IMR-90 (cell line): ENCODE measurements at regions not wholly inside any gene's neighbourhood (a gene's known extent, or its start where the extent isn't known, plus 50 kb on each side); places are given as distances from the start of the nearest gene placed in this dataset.

Experiments
- ATAC-seq: fragments of 200-7000 bp; cut with Tn5 transposase; 2 replicates; pipeline ENCODE4 v1.9.1; 2020; ENCODE audit warnings: low read depth, mild to moderate bottlenecking, moderate library complexity
- BruUV-seq: library from RNA; stranded (reverse); fragments of 400-500 nt; replicated peaks from 2 replicates; lab custom pipeline; 2021; lab: Mats Ljungman, UMichigan
- CTCF ChIA-PET: fragments of 300-600 bp; formaldehyde crosslinking; extraction: SDS; loops from one replicate; lab custom pipeline; 2021; ENCODE audit warnings: antibody characterized with exemption; lab: Yijun Ruan, JAX
- POLR2A ChIA-PET: fragments of 300-600 bp; sonication (Branson Sonifier 250); formaldehyde crosslinking; loops from one replicate; lab custom pipeline; 2022; ENCODE audit warnings: antibody characterized with exemption; ENCODE audit not compliant: unreplicated experiment; lab: Charles Lee
- DNase-seq: peaks from one replicate; pipeline ENCODE4 v3.0.0; 2013
- H2AFZ ChIP-seq: replicated peaks from 2 replicates; pipeline ENCODE3; 2013; ENCODE audit warnings: low read length, mild to moderate bottlenecking; ENCODE audit not compliant: poor library complexity
- H2AK5ac ChIP-seq: 2 replicates; pipeline ENCODE4 v1.6.1; 2013; ENCODE audit warnings: low read depth, low read length, inconsistent platforms
- H2AK9ac ChIP-seq: replicated peaks from 2 replicates; pipeline ENCODE3; 2013; ENCODE audit warnings: mild to moderate bottlenecking, low read depth, low read length, moderate library complexity; ENCODE audit not compliant: poor library complexity
- H2BK120ac ChIP-seq: 2 replicates; pipeline ENCODE4 v1.6.1; 2013; ENCODE audit warnings: low read depth, low read length, inconsistent platforms
- H2BK15ac ChIP-seq: 3 replicates; pipeline ENCODE4 v1.6.1; 2013; ENCODE audit warnings: low read depth, low read length, inconsistent platforms
- H2BK20ac ChIP-seq: 2 replicates; pipeline ENCODE4 v1.6.1; 2013; ENCODE audit warnings: low read depth, mild to moderate bottlenecking, inconsistent platforms, low read length, moderate library complexity
- H2BK5ac ChIP-seq: 2 replicates; pipeline ENCODE4 v1.6.1; 2013; ENCODE audit warnings: mild to moderate bottlenecking, low read depth, low read length, inconsistent platforms; ENCODE audit not compliant: poor library complexity, severe bottlenecking
- H3K14ac ChIP-seq: replicated peaks from 2 replicates; pipeline ENCODE4 v1.6.1; 2013; ENCODE audit warnings: low read depth, low read length, inconsistent platforms
- H3K18ac ChIP-seq: 2 replicates; pipeline ENCODE4 v1.6.1; 2013; ENCODE audit warnings: low read depth, low read length, control low read depth
- H3K23ac ChIP-seq: 2 replicates; pipeline ENCODE4 v1.6.1; 2013; ENCODE audit warnings: low read depth, low read length, inconsistent platforms
- H3K27ac ChIP-seq: 2 replicates; pipeline ENCODE4 v1.5.1; 2013; ENCODE audit warnings: mild to moderate bottlenecking, control low read depth, low read length; ENCODE audit not compliant: insufficient read depth
- H3K27me3 ChIP-seq: 2 replicates; pipeline ENCODE4 v1.6.1; 2013; ENCODE audit warnings: low read length; ENCODE audit not compliant: control insufficient read depth, insufficient read depth
- H3K36me3 ChIP-seq: 2 replicates; pipeline ENCODE4 v1.6.1; 2013; ENCODE audit warnings: low read length, mixed read lengths; ENCODE audit not compliant: control insufficient read depth, insufficient read depth
- H3K4ac ChIP-seq: 2 replicates; pipeline ENCODE4 v1.6.1; 2013; ENCODE audit warnings: low read depth, low read length, inconsistent platforms
- H3K4me1 ChIP-seq: 2 replicates; pipeline ENCODE4 v1.6.1; 2013; ENCODE audit warnings: low read length, mixed read lengths; ENCODE audit not compliant: control insufficient read depth, insufficient read depth
- H3K4me2 ChIP-seq: 2 replicates; pipeline ENCODE4 v1.6.1; 2013; ENCODE audit warnings: low read depth, mild to moderate bottlenecking, control low read depth, low read length, moderate library complexity
- H3K4me3 ChIP-seq: 2 replicates; pipeline ENCODE4 v1.5.1; 2013; ENCODE audit warnings: low read depth, mild to moderate bottlenecking, control low read depth, low read length, moderate library complexity; ENCODE audit not compliant: insufficient read depth
- H3K56ac ChIP-seq: 2 replicates; pipeline ENCODE4 v1.6.1; 2013; ENCODE audit warnings: low read length, inconsistent platforms; ENCODE audit not compliant: insufficient read depth; ENCODE audit errors: extremely low read depth
- H3K79me1 ChIP-seq, 2 experiments: 2 replicates each; pipeline ENCODE4 v1.6.1; 2013; ENCODE audit warnings: low read length in 2 of 2, inconsistent platforms in 1 of 2, low read depth in 1 of 2
- H3K9ac ChIP-seq: 2 replicates; pipeline ENCODE4 v1.6.1; 2013; ENCODE audit warnings: low read depth, low read length, control low read depth
- H3K9me1 ChIP-seq: 2 replicates; pipeline ENCODE4 v1.6.1; 2013; ENCODE audit warnings: low read length, inconsistent platforms; ENCODE audit not compliant: insufficient read depth
- H3K9me3 ChIP-seq: 2 replicates; pipeline ENCODE4 v1.6.1; 2013; ENCODE audit warnings: low read length; ENCODE audit not compliant: control insufficient read depth, insufficient read depth
- H4K20me1 ChIP-seq: 2 replicates; pipeline ENCODE4 v1.6.1; 2013; ENCODE audit warnings: low read length, inconsistent platforms; ENCODE audit not compliant: insufficient read depth
- H4K5ac ChIP-seq: 2 replicates; pipeline ENCODE4 v1.6.1; 2013; ENCODE audit warnings: mild to moderate bottlenecking, low read depth, low read length, control low read depth
- H4K8ac ChIP-seq, 2 experiments: 2 replicates each; pipeline ENCODE4 v1.6.1; 2013; ENCODE audit warnings: low read depth in 2 of 2, low read length in 2 of 2, control low read depth in 1 of 2, inconsistent platforms in 1 of 2
- H4K91ac ChIP-seq: 2 replicates; pipeline ENCODE4 v1.6.1; 2013; ENCODE audit warnings: low read depth, low read length, inconsistent platforms; ENCODE audit not compliant: insufficient read depth
- BHLHE40 ChIP-seq: fragments of 150-350 bp; IDR thresholded peaks from 2 replicates; pipeline ENCODE4 v1.6.1; 2016; ENCODE audit warnings: mild to moderate bottlenecking, low read depth, low read length
- CEBPB ChIP-seq: IDR thresholded peaks from 2 replicates; pipeline ENCODE4 v1.6.1; 2012; ENCODE audit warnings: low read depth, low read length, improper control_type of control experiment
- CHD1 ChIP-seq: IDR thresholded peaks from 2 replicates; pipeline ENCODE4 v1.6.1; 2012; ENCODE audit warnings: low read depth, low read length, improper control_type of control experiment
- FOS ChIP-seq: fragments of 150-350 bp; IDR thresholded peaks from 2 replicates; pipeline ENCODE4 v1.6.1; 2016; ENCODE audit warnings: low read depth, low read length
- MAFK ChIP-seq: IDR thresholded peaks from 2 replicates; pipeline ENCODE4 v1.6.1; 2012; ENCODE audit warnings: low read depth, low read length, improper control_type of control experiment
- MAZ ChIP-seq: IDR thresholded peaks from 2 replicates; pipeline ENCODE4 v1.6.1; 2012; ENCODE audit warnings: low read depth, mild to moderate bottlenecking, low read length, improper control_type of control experiment, moderate library complexity, borderline replicate concordance
- MXI1 ChIP-seq: IDR thresholded peaks from 2 replicates; pipeline ENCODE4 v1.6.1; 2012; ENCODE audit warnings: low read depth, mild to moderate bottlenecking, low read length, moderate library complexity, borderline replicate concordance
- NFE2L2 ChIP-seq: fragments of 150-350 bp; IDR thresholded peaks from 2 replicates; pipeline ENCODE4 v1.6.1; 2016; ENCODE audit warnings: low read depth, mild to moderate bottlenecking, low read length
- POLR2A ChIP-seq: IDR thresholded peaks from 2 replicates; pipeline ENCODE4 v1.6.1; 2012; ENCODE audit warnings: mild to moderate bottlenecking, low read depth, low read length
- RAD21 ChIP-seq: IDR thresholded peaks from 2 replicates; pipeline ENCODE4 v1.6.1; 2012; ENCODE audit warnings: low read length, improper control_type of control experiment
- RCOR1 ChIP-seq: IDR thresholded peaks from 2 replicates; pipeline ENCODE4 v1.6.1; 2012; ENCODE audit warnings: mild to moderate bottlenecking, low read length, improper control_type of control experiment; ENCODE audit not compliant: insufficient replicate concordance
- RFX5 ChIP-seq: IDR thresholded peaks from 2 replicates; pipeline ENCODE4 v1.8.0; 2012; ENCODE audit warnings: low read depth, mild to moderate bottlenecking, low read length, moderate library complexity
- SMC3 ChIP-seq: fragments of 150-350 bp; IDR thresholded peaks from 2 replicates; pipeline ENCODE4 v1.6.1; 2016; ENCODE audit warnings: low read depth, mild to moderate bottlenecking, antibody characterized with exemption, low read length, moderate library complexity
- WGBS, 2 experiments: methylation state at CpG; one replicate each; pipeline versions ENCODE4 v1.1.5 to v1.1.7; 2013; ENCODE audit warnings: missing lambda C conversion rate in 2 of 2; ENCODE audit not compliant: insufficient read length in 1 of 2; ENCODE audit errors: extremely low coverage in 2 of 2; 5-methylcytosine and 5-hydroxymethylcytosine counted together
- dilution Hi-C: fragments of 300-500 bp; cut with HindIII; formaldehyde crosslinking; loops from one replicate; pipeline ENCODE4 v1.14.3; 2018; ENCODE audit warnings: low sequenced_read_pairs; ENCODE audit not compliant: unreplicated experiment
- in situ Hi-C: fragments of 300-500 bp; cut with MboI; formaldehyde crosslinking; loops from 3 replicates; pipeline ENCODE4 v1.14.3; 2019; ENCODE audit warnings: low sequenced_read_pairs, inconsistent platforms, mixed read lengths
- intact Hi-C: fragments of 100-400 bp; cut with micrococcal nuclease; formaldehyde crosslinking; loops from 2 replicates; pipeline ENCODE4 v1.10.0; 2022
- TF ChIP-seq, protein P1 (sequence below): fragments of 150-350 bp; IDR thresholded peaks from 2 replicates; pipeline ENCODE4 v1.6.1; 2016; ENCODE audit warnings: low read depth, mild to moderate bottlenecking, low read length, moderate library complexity, borderline replicate concordance
- TF ChIP-seq, protein P2 (sequence below): fragments of 150-350 bp; IDR thresholded peaks from 2 replicates; pipeline ENCODE4 v1.6.1; 2017; ENCODE audit warnings: mild to moderate bottlenecking, antibody characterized with exemption, low read length, low read depth
- TF ChIP-seq, protein P3 (sequence below): conservative IDR thresholded peaks from 2 replicates; pipeline ENCODE4 v1.5.1; 2012; ENCODE audit warnings: mild to moderate bottlenecking, low read depth, low read length, improper control_type of control experiment

DNA sequence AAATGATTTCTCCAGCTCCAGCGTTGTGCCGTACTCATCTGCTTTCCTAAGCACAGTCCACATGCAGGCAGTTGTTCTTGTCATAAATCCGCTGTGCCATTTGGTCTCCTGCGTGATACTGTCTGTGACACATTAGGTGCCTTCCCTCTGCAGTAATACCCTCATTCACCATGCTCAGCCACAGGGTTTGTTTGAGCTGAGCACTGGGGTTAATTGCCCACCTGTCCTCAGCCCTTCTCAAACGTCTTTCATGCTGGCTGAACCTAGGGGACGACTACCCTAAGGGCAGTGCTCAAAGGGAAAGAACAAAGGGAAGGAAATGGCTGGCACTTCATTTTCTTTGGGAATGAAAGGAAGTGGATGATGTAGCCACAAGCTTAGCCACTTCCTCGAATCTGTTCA is 64.2 kb upstream of the MYLIP start:
- H3K4me1 ChIP-seq, result no peaks in the 10 kb centered on the region
- POLR2A ChIA-PET, result no interaction called here
- dilution Hi-C loops (no loop called here), in situ Hi-C loops (no loop called here), intact Hi-C loops (no loop called here)
- H3K18ac ChIP-seq, result no peak overlapping the region
- no TSS peak for BruUV-seq
- H3K79me1 ChIP-seq, result no peaks in the 10 kb centered on the region
- no peak overlapping the region for H2BK5ac ChIP-seq
- H4K8ac ChIP-seq, result no peak overlapping the region
- H2AK5ac ChIP-seq, result no peak overlapping the region
- no peaks in the 10 kb centered on the region; the same call in 1 of the 2 replicates for H3K9me1 ChIP-seq
- no peak overlapping the region for H3K56ac ChIP-seq
- H3K9me3 ChIP-seq, result no peaks in the 10 kb centered on the region
- H3K27ac ChIP-seq, result no peak overlapping the region
- H3K9ac ChIP-seq, result no peak overlapping the region
- TF ChIP-seq MXI1 (no peak), NFE2L2 (no peak), BHLHE40 (no peak), FOS (no peak), POLR2A (no peak), RFX5 (no peak), CEBPB (no peak), MAZ (no peak), RAD21 (no peak), MAFK (no peak), SMC3 (no peak), RCOR1 (no peak), CHD1 (no peak)
- TF ChIP-seq, protein P1, sequence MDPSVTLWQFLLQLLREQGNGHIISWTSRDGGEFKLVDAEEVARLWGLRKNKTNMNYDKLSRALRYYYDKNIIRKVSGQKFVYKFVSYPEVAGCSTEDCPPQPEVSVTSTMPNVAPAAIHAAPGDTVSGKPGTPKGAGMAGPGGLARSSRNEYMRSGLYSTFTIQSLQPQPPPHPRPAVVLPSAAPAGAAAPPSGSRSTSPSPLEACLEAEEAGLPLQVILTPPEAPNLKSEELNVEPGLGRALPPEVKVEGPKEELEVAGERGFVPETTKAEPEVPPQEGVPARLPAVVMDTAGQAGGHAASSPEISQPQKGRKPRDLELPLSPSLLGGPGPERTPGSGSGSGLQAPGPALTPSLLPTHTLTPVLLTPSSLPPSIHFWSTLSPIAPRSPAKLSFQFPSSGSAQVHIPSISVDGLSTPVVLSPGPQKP, result no peak
- TF ChIP-seq, protein P2, sequence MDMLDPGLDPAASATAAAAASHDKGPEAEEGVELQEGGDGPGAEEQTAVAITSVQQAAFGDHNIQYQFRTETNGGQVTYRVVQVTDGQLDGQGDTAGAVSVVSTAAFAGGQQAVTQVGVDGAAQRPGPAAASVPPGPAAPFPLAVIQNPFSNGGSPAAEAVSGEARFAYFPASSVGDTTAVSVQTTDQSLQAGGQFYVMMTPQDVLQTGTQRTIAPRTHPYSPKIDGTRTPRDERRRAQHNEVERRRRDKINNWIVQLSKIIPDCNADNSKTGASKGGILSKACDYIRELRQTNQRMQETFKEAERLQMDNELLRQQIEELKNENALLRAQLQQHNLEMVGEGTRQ, result no peak
- TF ChIP-seq, protein P3, sequence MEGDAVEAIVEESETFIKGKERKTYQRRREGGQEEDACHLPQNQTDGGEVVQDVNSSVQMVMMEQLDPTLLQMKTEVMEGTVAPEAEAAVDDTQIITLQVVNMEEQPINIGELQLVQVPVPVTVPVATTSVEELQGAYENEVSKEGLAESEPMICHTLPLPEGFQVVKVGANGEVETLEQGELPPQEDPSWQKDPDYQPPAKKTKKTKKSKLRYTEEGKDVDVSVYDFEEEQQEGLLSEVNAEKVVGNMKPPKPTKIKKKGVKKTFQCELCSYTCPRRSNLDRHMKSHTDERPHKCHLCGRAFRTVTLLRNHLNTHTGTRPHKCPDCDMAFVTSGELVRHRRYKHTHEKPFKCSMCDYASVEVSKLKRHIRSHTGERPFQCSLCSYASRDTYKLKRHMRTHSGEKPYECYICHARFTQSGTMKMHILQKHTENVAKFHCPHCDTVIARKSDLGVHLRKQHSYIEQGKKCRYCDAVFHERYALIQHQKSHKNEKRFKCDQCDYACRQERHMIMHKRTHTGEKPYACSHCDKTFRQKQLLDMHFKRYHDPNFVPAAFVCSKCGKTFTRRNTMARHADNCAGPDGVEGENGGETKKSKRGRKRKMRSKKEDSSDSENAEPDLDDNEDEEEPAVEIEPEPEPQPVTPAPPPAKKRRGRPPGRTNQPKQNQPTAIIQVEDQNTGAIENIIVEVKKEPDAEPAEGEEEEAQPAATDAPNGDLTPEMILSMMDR, result no peak
- DNase-seq (no peak), ATAC-seq (no peak)
- no peak overlapping the region for H2BK120ac ChIP-seq
- no peak overlapping the region for H4K91ac ChIP-seq
- CTCF ChIA-PET, result interaction anchor here (0.6 kb wide), 1 partner anchor 546 kb away, joined by 4 read pairs; no protein-coding TSS in a partner anchor
- H3K27me3 ChIP-seq, result peaks cover 7% of the 10 kb centered on the region
- H3K4me3 ChIP-seq, result no peak overlapping the region
- H2AK9ac ChIP-seq, result no peak overlapping the region
- no peak overlapping the region for H3K14ac ChIP-seq
- no peak overlapping the region for H3K4me2 ChIP-seq
- H3K4ac ChIP-seq, result no peak overlapping the region
- 7% methylated on average over 3 of the region's 7 CpGs; no CpG with 5 or more reads in 1 of the 2 experiments for WGBS, 2 experiments
- no peak overlapping the region for H4K5ac ChIP-seq
- H2BK20ac ChIP-seq, result no peak overlapping the region
- H4K20me1 ChIP-seq, result no peaks in the 10 kb centered on the region
- no peak overlapping the region for H2AFZ ChIP-seq
- H3K23ac ChIP-seq, result no peak overlapping the region
- no peak overlapping the region for H2BK15ac ChIP-seq
- no peaks in the 10 kb centered on the region for H3K36me3 ChIP-seq
